Ovary (tissue), 7 donors: ENCODE measurements at regions not wholly inside any gene's neighbourhood (a gene's known extent, or its start where the extent isn't known, plus 50 kb on each side); places are given as distances from the start of the nearest gene placed in this dataset.

Source experiments
- DNase-seq, 5 donors: peaks; one replicate each; pipeline ENCODE4 v3.0.0-alpha.2; 2019 to 2020
- H3K27ac ChIP-seq, 2 donors: fragments of 200-600 bp; one replicate each; pipeline versions ENCODE4 v1.5.1 to v1.8.0; 2019 to 2022
- H3K27me3 ChIP-seq: fragments of 200-600 bp; one replicate; pipeline ENCODE4 v1.8.0; 2022
- H3K36me3 ChIP-seq: fragments of 200-600 bp; sonication (generic); one replicate; pipeline ENCODE4 v1.5.1; 2019
- H3K4me1 ChIP-seq: one replicate; pipeline ENCODE4 v1.8.1; 2013; ENCODE audit warnings: mild to moderate bottlenecking, moderate library complexity; ENCODE audit not compliant: insufficient read depth
- H3K4me3 ChIP-seq: fragments of 200-600 bp; sonication (generic); one replicate; pipeline ENCODE4 v1.5.1; 2017
- H3K9me3 ChIP-seq, 2 donors: fragments of 200-600 bp in 1 of 2; sonication (generic) in 1 of 2; one replicate each; pipeline versions ENCODE4 v1.5.1 to v1.8.1; 2013 to 2019; ENCODE audit warnings: mild to moderate bottlenecking in 1 of 2, moderate library complexity in 1 of 2
- CTCF ChIP-seq, 3 donors: fragments of 450-650 bp in 2 of 3; fragments of 200-600 bp in 1 of 3; IDR thresholded peaks; one replicate each; pipeline versions ENCODE4 v1.5.1 to v1.8.0; 2016 to 2022; ENCODE audit warnings: antibody characterized with exemption in 3 of 3, mild to moderate bottlenecking in 1 of 3
- EP300 ChIP-seq: sonication (generic); formaldehyde crosslinking; IDR thresholded peaks from one replicate; pipeline ENCODE4 v1.6.1; 2017; ENCODE audit warnings: antibody characterized with exemption
- POLR2A ChIP-seq: fragments of 450-650 bp; IDR thresholded peaks from one replicate; pipeline ENCODE4 v1.6.1; 2017; ENCODE audit warnings: antibody characterized with exemption, mild to moderate bottlenecking, moderate library complexity
- WGBS, 3 donors: extraction: QIAGEN DNeasy Blood & Tissue Kit in 1 of 3; methylation state at CpG; one replicate each; pipeline versions ENCODE4 v1.1.5 to v1.1.7; 2013 to 2017; 5-methylcytosine and 5-hydroxymethylcytosine counted together
- intact Hi-C, 4 donors: fragments of 100-400 bp; cut with DNase I; formaldehyde crosslinking; loops; one replicate each; pipeline versions ENCODE4 v1.11.0 to v1.15.1; 2022 to 2023
- donor health status: DM: no; HTN: no; CAD: no; lungs with moderate emphysema.
- donor health status: DM: no; HTN: no; CAD: no.
- donor health status: Bipolar disorder and iron deficiency.
- donor health status: DM: no; HTN: no; CAD: no.
- donor health status: DM: yes; HTN: yes; CAD: no.

GRCh38 chr7:91661727-91662126 lies 218.8 kb downstream of the MTERF1 start:
- no peak overlapping the region for H3K27ac ChIP-seq
- intact Hi-C loops: no loop called here
- no peak for TF ChIP-seq POLR2A
- TF ChIP-seq CTCF (IDR thresholded peaks at IDR 0.05): no peak
- no peak for TF ChIP-seq EP300
- H3K4me3 ChIP-seq: no peak overlapping the region
- no peak for DNase-seq
- 83 to 88% (median 85%) methylated on average over 4 of the region's 4 CpGs for WGBS, 3 donors
- no peaks in the 10 kb centered on the region for H3K4me1 ChIP-seq
- H3K9me3 ChIP-seq: no peaks in the 10 kb centered on the region
- H3K27me3 ChIP-seq: no peaks in the 10 kb centered on the region
- H3K36me3 ChIP-seq: no peaks in the 10 kb centered on the region

DNA sequence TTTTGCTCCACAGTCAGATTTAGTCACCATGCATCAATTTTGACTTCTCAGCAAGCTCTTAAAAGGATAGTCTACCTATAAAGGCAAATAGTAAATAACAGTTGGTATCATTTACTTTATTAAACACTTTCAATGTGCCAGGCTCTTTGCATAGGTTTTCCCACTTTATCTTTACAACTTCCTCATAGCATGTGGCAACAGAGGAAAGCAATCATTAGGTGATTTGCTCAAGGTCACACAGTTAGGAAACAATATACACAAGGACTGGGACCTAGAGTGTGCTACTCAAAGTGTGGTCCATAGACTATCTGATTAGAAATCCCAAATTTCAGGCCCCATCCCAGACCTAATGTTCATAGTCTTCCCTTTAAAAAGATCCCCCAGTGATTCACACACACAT lies 212.3 kb downstream of the MTERF1 start:
- no peak for TF ChIP-seq EP300
- no peak for TF ChIP-seq CTCF (IDR thresholded peaks at IDR 0.05)
- TF ChIP-seq POLR2A: no peak
- intact Hi-C loops: no loop called here
- Histone ChIP-seq H3K4me3 (no peak overlapping the region), H3K9me3 (no peaks in the 10 kb centered on the region), H3K4me1 (no peaks in the 10 kb centered on the region), H3K27ac (no peak overlapping the region), H3K27me3 (no peaks in the 10 kb centered on the region), H3K36me3 (no peaks in the 10 kb centered on the region)
- DNase-seq: no peak

- Histone ChIP-seq H3K9me3 (no peaks in the 10 kb centered on the region), H3K36me3 (no peaks in the 10 kb centered on the region), H3K27ac (no peak overlapping the region), H3K27me3 (no peaks in the 10 kb centered on the region), H3K4me3 (no peak overlapping the region), H3K4me1 (no peaks in the 10 kb centered on the region)
- TF ChIP-seq CTCF (IDR thresholded peaks at IDR 0.05) (no peak), POLR2A (no peak), EP300 (no peak)
- 92 to 95% (median 94%) methylated on average over 3 of the region's 3 CpGs for WGBS, 3 donors
- intact Hi-C loops: no loop called here
- DNase-seq: no peak
These were observed 209.3 kb downstream of the MTERF1 start for GRCh38 chr7:91671245-91671644.

DNA sequence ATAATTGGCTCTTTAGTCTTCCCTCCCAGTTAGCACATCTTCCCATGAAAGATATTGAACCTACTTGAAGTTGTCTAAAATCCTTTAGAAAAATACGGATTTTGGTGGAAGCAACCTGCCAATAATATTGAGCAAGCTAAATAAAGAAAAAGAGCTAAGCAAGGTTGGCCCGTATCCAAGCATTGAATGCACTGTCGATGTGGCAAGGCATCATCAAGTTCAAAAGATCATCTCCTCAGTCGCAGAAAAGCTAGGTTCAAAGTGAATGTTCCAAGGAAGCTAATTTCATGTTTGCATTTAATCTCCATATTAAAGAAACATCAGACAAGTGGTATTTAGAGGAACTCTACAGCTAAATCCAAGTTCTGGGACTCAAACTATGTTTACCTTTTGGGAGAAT lies 206.0 kb downstream of the MTERF1 start:
- no peak for TF ChIP-seq CTCF (IDR thresholded peaks at IDR 0.05)
- no peak for TF ChIP-seq EP300
- no peak for TF ChIP-seq POLR2A
- Histone ChIP-seq H3K27ac (no peak overlapping the region), H3K4me1 (no peaks in the 10 kb centered on the region), H3K4me3 (no peak overlapping the region), H3K36me3 (no peaks in the 10 kb centered on the region), H3K9me3 (no peaks in the 10 kb centered on the region), H3K27me3 (no peaks in the 10 kb centered on the region)
- intact Hi-C loops: no loop called here
- WGBS, 3 donors: 56 to 71% (median 57%) methylated on average over 4 of the region's 4 CpGs
- DNase-seq: no peak

DNA sequence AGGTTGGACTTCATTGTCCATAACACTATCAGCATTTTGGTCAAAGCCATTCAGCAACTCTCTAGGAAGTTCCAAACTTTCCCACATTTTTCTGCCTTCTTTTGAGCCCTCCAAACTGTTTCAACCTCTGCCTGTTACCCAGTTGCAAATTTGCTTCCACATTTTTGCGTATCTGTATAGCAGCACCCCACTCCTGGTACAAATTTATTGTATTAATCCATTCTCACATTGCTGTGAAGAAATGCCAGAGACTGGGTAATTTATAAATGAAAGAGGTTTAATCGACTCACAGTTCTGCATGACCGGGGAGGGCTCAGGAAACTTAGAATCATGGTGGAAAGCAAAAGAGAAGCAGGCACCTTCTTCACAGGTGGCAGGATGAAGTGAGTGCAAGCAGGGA lies 198.8 kb downstream of the MTERF1 start:
- Histone ChIP-seq H3K27ac (no peak overlapping the region), H3K9me3 (peaks cover 0 to 11% of the 10 kb centered on the region in 2 donors), H3K4me1 (no peaks in the 10 kb centered on the region), H3K27me3 (no peaks in the 10 kb centered on the region), H3K36me3 (no peaks in the 10 kb centered on the region), H3K4me3 (no peak overlapping the region)
- DNase-seq: no peak
- intact Hi-C loops: no loop called here
- WGBS, 3 donors: 96 to 99% (median 96%) methylated on average over 3 of the region's 3 CpGs
- TF ChIP-seq POLR2A: no peak
- TF ChIP-seq CTCF (IDR thresholded peaks at IDR 0.05): no peak
- no peak for TF ChIP-seq EP300
